ENCODE measurements at regions not wholly inside any gene's neighbourhood (a gene's known extent, or its start where the extent isn't known, plus 50 kb on each side); places are given as distances from the start of the nearest gene placed in this dataset.
"Not testable (repeated sequence)": the region's sequence is repeated elsewhere in the genome, so short reads cannot be mapped to it uniquely, and the experiment has no call there.

DNA sequence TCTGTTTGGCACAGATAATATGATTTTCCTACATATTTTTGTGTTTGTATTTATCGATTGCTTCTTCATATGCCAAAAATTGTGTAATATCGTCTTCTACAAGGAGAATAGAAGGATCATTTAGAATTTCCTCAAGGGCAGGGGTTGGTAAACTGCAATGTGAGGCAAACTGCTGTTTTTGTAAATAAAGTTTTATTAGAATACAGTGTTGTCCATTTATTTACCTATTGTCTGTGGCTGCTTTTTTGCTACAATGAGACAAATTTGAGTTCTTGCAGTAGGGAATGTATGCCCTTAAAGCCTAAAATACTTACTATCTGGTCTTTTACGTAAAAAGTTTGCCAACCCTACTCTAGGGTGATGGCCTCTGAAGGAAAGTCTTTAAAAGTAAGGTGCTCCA lies 509.5 kb downstream of the TMEM114 start:
- Histone ChIP-seq H3K27ac (ENCODE audit: low read depth, low read length) (no peak overlapping the region), H3K9me3 (ENCODE audit: control insufficient read depth, insufficient read depth, low read length) (no peaks in the 10 kb centered on the region; the same call in 1 of the 2 replicates), H3K36me3 (ENCODE audit: control insufficient read depth, insufficient read depth, low read length) (no peaks in the 10 kb centered on the region), H3K27me3 (ENCODE audit: control insufficient read depth, insufficient read depth, low read length) (no peaks in the 10 kb centered on the region), H3K9ac (ENCODE audit: low read depth, low read length) (no peak overlapping the region), H3K4me3 (ENCODE audit: low read depth, low read length) (no peak overlapping the region), H3K4me1 (ENCODE audit: control insufficient read depth, insufficient read depth, low read length) (no peaks in the 10 kb centered on the region)

- H3K9me3 ChIP-seq (ENCODE audit: control insufficient read depth, insufficient read depth, low read length) = no peaks in the 10 kb centered on the region; the same call in 1 of the 2 replicates
- H3K9ac ChIP-seq (ENCODE audit: low read depth, low read length) = no peak overlapping the region
- no peaks in the 10 kb centered on the region for H3K4me1 ChIP-seq (ENCODE audit: control insufficient read depth, insufficient read depth, low read length)
- no peaks in the 10 kb centered on the region for H3K27me3 ChIP-seq (ENCODE audit: control insufficient read depth, insufficient read depth, low read length)
- no peaks in the 10 kb centered on the region for H3K36me3 ChIP-seq (ENCODE audit: control insufficient read depth, insufficient read depth, low read length)
- H3K4me3 ChIP-seq (ENCODE audit: low read depth, low read length) = no peak overlapping the region
- H3K27ac ChIP-seq (ENCODE audit: low read depth, low read length) = no peak overlapping the region
Observed at GRCh38 chr16:8075271-8075670, 515.0 kb downstream of the TMEM114 start.

- H3K4me3 ChIP-seq (ENCODE audit: low read depth, low read length) = no peak overlapping the region
- H3K36me3 ChIP-seq (ENCODE audit: control insufficient read depth, insufficient read depth, low read length) = no peaks in the 10 kb centered on the region
- no peaks in the 10 kb centered on the region for H3K27me3 ChIP-seq (ENCODE audit: control insufficient read depth, insufficient read depth, low read length)
- no peaks in the 10 kb centered on the region; the same call in 1 of the 2 replicates for H3K9me3 ChIP-seq (ENCODE audit: control insufficient read depth, insufficient read depth, low read length)
- H3K27ac ChIP-seq (ENCODE audit: low read depth, low read length) = no peak overlapping the region
- H3K4me1 ChIP-seq (ENCODE audit: control insufficient read depth, insufficient read depth, low read length) = no peaks in the 10 kb centered on the region
- H3K9ac ChIP-seq (ENCODE audit: low read depth, low read length) = no peak overlapping the region
Observed at GRCh38 chr16:8070506-8070905, 519.8 kb downstream of the TMEM114 start.

- not testable (repeated sequence) for H3K4me1 ChIP-seq (ENCODE audit: control insufficient read depth, insufficient read depth, low read length); H3K4me3 ChIP-seq (ENCODE audit: low read depth, low read length); H3K27ac ChIP-seq (ENCODE audit: low read depth, low read length); H3K9ac ChIP-seq (ENCODE audit: low read depth, low read length); H3K27me3 ChIP-seq (ENCODE audit: control insufficient read depth, insufficient read depth, low read length); H3K9me3 ChIP-seq (ENCODE audit: control insufficient read depth, insufficient read depth, low read length); H3K36me3 ChIP-seq (ENCODE audit: control insufficient read depth, insufficient read depth, low read length)
Observed at GRCh38 chr16:8068225-8068624, 522.1 kb downstream of the TMEM114 start.

DNA sequence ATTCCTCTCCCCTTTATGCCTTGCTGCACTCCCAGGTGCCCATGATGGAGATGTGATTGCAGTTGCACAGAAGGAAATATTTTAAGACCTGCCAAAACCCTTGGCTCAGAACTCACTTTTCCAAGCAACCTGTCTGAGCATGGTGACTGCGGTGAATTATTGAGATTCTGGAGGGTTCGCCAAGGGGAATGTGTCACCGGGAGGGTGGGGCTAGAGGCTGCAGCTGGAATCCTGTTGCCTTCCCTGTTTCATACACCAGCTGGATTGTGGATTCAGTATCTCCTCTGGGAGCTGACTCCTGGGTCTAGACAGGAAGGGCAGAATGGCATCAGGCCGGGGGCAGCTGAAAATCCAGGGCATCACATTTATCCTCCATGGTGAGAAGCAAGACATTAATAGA lies 527.2 kb downstream of the TMEM114 start:
- H3K27ac ChIP-seq (ENCODE audit: low read depth, low read length) = no peak overlapping the region
- no peak overlapping the region for H3K9ac ChIP-seq (ENCODE audit: low read depth, low read length)
- no peaks in the 10 kb centered on the region for H3K9me3 ChIP-seq (ENCODE audit: control insufficient read depth, insufficient read depth, low read length)
- no peaks in the 10 kb centered on the region for H3K4me1 ChIP-seq (ENCODE audit: control insufficient read depth, insufficient read depth, low read length)
- H3K27me3 ChIP-seq (ENCODE audit: control insufficient read depth, insufficient read depth, low read length) = no peaks in the 10 kb centered on the region
- no peaks in the 10 kb centered on the region for H3K36me3 ChIP-seq (ENCODE audit: control insufficient read depth, insufficient read depth, low read length)
- H3K4me3 ChIP-seq (ENCODE audit: low read depth, low read length) = no peak overlapping the region

- H3K27me3 ChIP-seq (ENCODE audit: control insufficient read depth, insufficient read depth, low read length) = no peaks in the 10 kb centered on the region
- H3K9ac ChIP-seq (ENCODE audit: low read depth, low read length) = no peak overlapping the region
- no peak overlapping the region for H3K27ac ChIP-seq (ENCODE audit: low read depth, low read length)
- no peaks in the 10 kb centered on the region for H3K9me3 ChIP-seq (ENCODE audit: control insufficient read depth, insufficient read depth, low read length)
- H3K4me3 ChIP-seq (ENCODE audit: low read depth, low read length) = no peak overlapping the region
- no peaks in the 10 kb centered on the region for H3K36me3 ChIP-seq (ENCODE audit: control insufficient read depth, insufficient read depth, low read length)
- no peaks in the 10 kb centered on the region for H3K4me1 ChIP-seq (ENCODE audit: control insufficient read depth, insufficient read depth, low read length)
Observed at GRCh38 chr16:8062677-8063076, 527.6 kb downstream of the TMEM114 start.

DNA sequence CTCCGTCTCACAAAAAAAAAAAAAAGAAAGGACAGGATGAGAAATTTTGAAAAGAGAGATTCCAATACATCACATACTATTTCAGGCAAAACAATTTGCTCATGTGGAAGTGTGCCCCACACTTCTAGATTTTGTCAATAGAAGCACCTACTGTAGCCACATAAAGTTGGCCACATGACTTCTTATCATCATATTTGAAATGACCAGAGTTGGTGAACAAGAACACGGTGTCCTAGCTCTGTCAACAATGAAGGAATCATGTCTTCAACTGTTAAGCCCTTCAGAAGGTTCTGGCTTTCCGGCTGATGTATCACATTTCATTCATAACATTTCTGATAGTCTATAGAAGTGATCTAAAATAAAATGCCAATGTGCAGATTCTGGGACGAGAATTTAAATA lies 534.5 kb downstream of the TMEM114 start:
- Histone ChIP-seq H3K4me1 (ENCODE audit: control insufficient read depth, insufficient read depth, low read length) (no peaks in the 10 kb centered on the region), H3K27ac (ENCODE audit: low read depth, low read length) (no peak overlapping the region), H3K36me3 (ENCODE audit: control insufficient read depth, insufficient read depth, low read length) (no peaks in the 10 kb centered on the region), H3K27me3 (ENCODE audit: control insufficient read depth, insufficient read depth, low read length) (no peaks in the 10 kb centered on the region), H3K4me3 (ENCODE audit: low read depth, low read length) (no peak overlapping the region), H3K9me3 (ENCODE audit: control insufficient read depth, insufficient read depth, low read length) (no peaks in the 10 kb centered on the region), H3K9ac (ENCODE audit: low read depth, low read length) (no peak overlapping the region)

- no peaks in the 10 kb centered on the region for H3K36me3 ChIP-seq (ENCODE audit: control insufficient read depth, insufficient read depth, low read length)
Observed at GRCh38 chr16:8053437-8053836, 536.9 kb downstream of the TMEM114 start.

GRCh38 chr16:8048433-8048832 lies 541.9 kb downstream of the TMEM114 start:
- Histone ChIP-seq H3K27ac (ENCODE audit: low read depth, low read length) (no peak overlapping the region), H3K4me1 (ENCODE audit: control insufficient read depth, insufficient read depth, low read length) (no peaks in the 10 kb centered on the region), H3K36me3 (ENCODE audit: control insufficient read depth, insufficient read depth, low read length) (no peaks in the 10 kb centered on the region), H3K9me3 (ENCODE audit: control insufficient read depth, insufficient read depth, low read length) (no peaks in the 10 kb centered on the region), H3K9ac (ENCODE audit: low read depth, low read length) (no peak overlapping the region), H3K4me3 (ENCODE audit: low read depth, low read length) (no peak overlapping the region), H3K27me3 (ENCODE audit: control insufficient read depth, insufficient read depth, low read length) (no peaks in the 10 kb centered on the region)

More at GRCh38 chr16:8053437-8053836, 536.9 kb downstream of the TMEM114 start:
- Histone ChIP-seq H3K27me3 (ENCODE audit: control insufficient read depth, insufficient read depth, low read length) (no peaks in the 10 kb centered on the region), H3K27ac (ENCODE audit: low read depth, low read length) (no peak overlapping the region), H3K4me1 (ENCODE audit: control insufficient read depth, insufficient read depth, low read length) (no peaks in the 10 kb centered on the region), H3K9ac (ENCODE audit: low read depth, low read length) (no peak overlapping the region), H3K4me3 (ENCODE audit: low read depth, low read length) (no peak overlapping the region), H3K9me3 (ENCODE audit: control insufficient read depth, insufficient read depth, low read length) (no peaks in the 10 kb centered on the region)

GRCh38 chr16:8047736-8048135 lies 542.6 kb downstream of the TMEM114 start:
- no peaks in the 10 kb centered on the region for H3K4me1 ChIP-seq (ENCODE audit: control insufficient read depth, insufficient read depth, low read length)
- H3K27ac ChIP-seq (ENCODE audit: low read depth, low read length) = no peak overlapping the region
- no peak overlapping the region for H3K4me3 ChIP-seq (ENCODE audit: low read depth, low read length)
- H3K36me3 ChIP-seq (ENCODE audit: control insufficient read depth, insufficient read depth, low read length) = no peaks in the 10 kb centered on the region
- H3K9me3 ChIP-seq (ENCODE audit: control insufficient read depth, insufficient read depth, low read length) = no peaks in the 10 kb centered on the region
- H3K27me3 ChIP-seq (ENCODE audit: control insufficient read depth, insufficient read depth, low read length) = no peaks in the 10 kb centered on the region
- no peak overlapping the region for H3K9ac ChIP-seq (ENCODE audit: low read depth, low read length)

GRCh38 chr16:8044796-8045195 lies 545.5 kb downstream of the TMEM114 start:
- Histone ChIP-seq H3K4me1 (ENCODE audit: control insufficient read depth, insufficient read depth, low read length) (no peaks in the 10 kb centered on the region), H3K27me3 (ENCODE audit: control insufficient read depth, insufficient read depth, low read length) (no peaks in the 10 kb centered on the region), H3K36me3 (ENCODE audit: control insufficient read depth, insufficient read depth, low read length) (no peaks in the 10 kb centered on the region), H3K4me3 (ENCODE audit: low read depth, low read length) (no peak overlapping the region), H3K27ac (ENCODE audit: low read depth, low read length) (no peak overlapping the region), H3K9ac (ENCODE audit: low read depth, low read length) (no peak overlapping the region), H3K9me3 (ENCODE audit: control insufficient read depth, insufficient read depth, low read length) (no peaks in the 10 kb centered on the region)

GRCh38 chr16:8032406-8032805 lies 557.9 kb downstream of the TMEM114 start:
- Histone ChIP-seq H3K4me3 (ENCODE audit: low read depth, low read length) (no peak overlapping the region), H3K4me1 (ENCODE audit: control insufficient read depth, insufficient read depth, low read length) (no peaks in the 10 kb centered on the region), H3K9me3 (ENCODE audit: control insufficient read depth, insufficient read depth, low read length) (no peaks in the 10 kb centered on the region), H3K36me3 (ENCODE audit: control insufficient read depth, insufficient read depth, low read length) (no peaks in the 10 kb centered on the region), H3K27me3 (ENCODE audit: control insufficient read depth, insufficient read depth, low read length) (no peaks in the 10 kb centered on the region), H3K9ac (ENCODE audit: low read depth, low read length) (no peak overlapping the region), H3K27ac (ENCODE audit: low read depth, low read length) (no peak overlapping the region)

All from HUES48 (cell line).